H1 (cell line): ENCODE measurements at regions not wholly inside any gene's neighbourhood (a gene's known extent, or its start where the extent isn't known, plus 50 kb on each side); places are given as distances from the start of the nearest gene placed in this dataset.
"Not testable (repeated sequence)": the region's sequence is repeated elsewhere in the genome, so short reads cannot be mapped to it uniquely, and the experiment has no call there.

ENCODE experiments used
- CTCF ChIA-PET: fragments of 300-600 bp; sonication (Branson Sonifier 250); formaldehyde crosslinking; loops from one replicate; lab custom pipeline; 2021; ENCODE audit not compliant: partially characterized antibody; lab: Charles Lee
- POLR2A ChIA-PET: fragments of 300-600 bp; sonication (Branson Sonifier 250); formaldehyde crosslinking; loops from one replicate; lab custom pipeline; 2021; ENCODE audit warnings: inconsistent platforms; ENCODE audit not compliant: partially characterized antibody; lab: Charles Lee
- DNase-seq, 2 experiments: peaks; one replicate each; pipeline versions ENCODE4 v3.0.0 to v3.0.0-alpha.2; 2010 to 2022; ENCODE audit warnings: low spot score in 2 of 2, low read depth in 1 of 2, mixed read lengths in 1 of 2
- FAIRE-seq: peaks from 2 replicates; lab custom pipeline; 2011; peaks lifted over from hg19 to GRCh38; lab: Jason Lieb, UNC
- H2AFZ ChIP-seq: 2 replicates; pipeline ENCODE4 v1.8.1; 2012; ENCODE audit warnings: low read length, inconsistent platforms
- H2AK5ac ChIP-seq: 2 replicates; pipeline ENCODE4 v1.6.1; 2013; ENCODE audit warnings: low read depth, low read length
- H2BK120ac ChIP-seq: replicated peaks from 2 replicates; pipeline ENCODE3; 2013; ENCODE audit warnings: low read depth, low read length, inconsistent platforms
- H2BK12ac ChIP-seq: 2 replicates; pipeline ENCODE4 v1.6.1; 2013; ENCODE audit warnings: low read depth, low read length
- H2BK15ac ChIP-seq: 2 replicates; pipeline ENCODE4 v1.6.1; 2013; ENCODE audit warnings: low read length
- H2BK20ac ChIP-seq: 2 replicates; pipeline ENCODE4 v1.6.1; 2013; ENCODE audit warnings: low read length
- H2BK5ac ChIP-seq: 2 replicates; pipeline ENCODE4 v1.6.1; 2013; ENCODE audit warnings: low read depth, low read length
- H3K14ac ChIP-seq: 2 replicates; pipeline ENCODE4 v1.6.1; 2013; ENCODE audit warnings: inconsistent platforms; ENCODE audit not compliant: insufficient read length
- H3K18ac ChIP-seq: 2 replicates; pipeline ENCODE4 v1.6.1; 2013; ENCODE audit warnings: low read length; ENCODE audit errors: extremely low read depth
- H3K23ac ChIP-seq: 2 replicates; pipeline ENCODE4 v1.6.1; 2013; ENCODE audit warnings: inconsistent platforms; ENCODE audit not compliant: insufficient read length
- H3K23me2 ChIP-seq: 2 replicates; pipeline ENCODE4 v1.6.1; 2013; ENCODE audit warnings: low read depth, low read length
- H3K27ac ChIP-seq: 2 replicates; pipeline ENCODE4 v1.6.1; 2011; ENCODE audit warnings: low read depth, low read length, inconsistent platforms
- H3K27me3 ChIP-seq, 4 experiments: replicated peaks in 1 of 4; 1 replicate in 1 of 4; 2 replicates in 3 of 4; pipeline versions ENCODE4 v1.6.1 to v1.8.1; 2011 to 2013; ENCODE audit warnings: low read length in 3 of 4, mild to moderate bottlenecking in 3 of 4, inconsistent platforms in 2 of 4, mixed read lengths in 2 of 4, moderate library complexity in 1 of 4; ENCODE audit not compliant: control insufficient read depth in 3 of 4, insufficient read depth in 3 of 4; ENCODE audit errors: extremely low read depth in 1 of 4
- H3K36me3 ChIP-seq, 4 experiments: 2 replicates each; pipeline versions ENCODE4 v1.6.1 to v1.8.1; 2011 to 2013; ENCODE audit warnings: mild to moderate bottlenecking in 4 of 4, low read length in 3 of 4, moderate library complexity in 2 of 4, control low read depth in 1 of 4, inconsistent platforms in 1 of 4; ENCODE audit not compliant: insufficient read depth in 4 of 4, control insufficient read depth in 2 of 4
- H3K4ac ChIP-seq: replicated peaks from 2 replicates; pipeline ENCODE3; 2013; ENCODE audit warnings: low read length, low read depth, mixed read lengths, inconsistent platforms; ENCODE audit not compliant: insufficient read length
- H3K4me1 ChIP-seq, 4 experiments: replicated peaks in 1 of 4; 1 replicate in 1 of 4; 2 replicates in 3 of 4; pipeline versions ENCODE4 v1.6.1 to v1.8.1; 2011 to 2013; ENCODE audit warnings: low read length in 3 of 4, inconsistent platforms in 2 of 4, mixed read lengths in 1 of 4; ENCODE audit not compliant: insufficient read depth in 4 of 4, control insufficient read depth in 3 of 4
- H3K4me2 ChIP-seq, 2 experiments: 2 replicates each; pipeline versions ENCODE4 v1.6.1 to v1.8.1; 2011 to 2013; ENCODE audit warnings: low read depth in 2 of 2, low read length in 2 of 2, control low read depth in 1 of 2, inconsistent platforms in 1 of 2, mild to moderate bottlenecking in 1 of 2; ENCODE audit not compliant: insufficient read depth in 1 of 2
- H3K4me3 ChIP-seq, 4 experiments: fragments of 200-600, 300-600 bp in 1 of 4; sonication (generic), shearing (Covaris generic), sonication (Bioruptor Twin) in 1 of 4; 2 replicates each; pipeline versions ENCODE4 v1.5.1 to v1.8.1; 2011 to 2016; ENCODE audit warnings: low read length in 4 of 4, low read depth in 3 of 4, control low read depth in 2 of 4, inconsistent platforms in 2 of 4, mild to moderate bottlenecking in 2 of 4, mixed read lengths in 1 of 4, moderate library complexity in 1 of 4; ENCODE audit not compliant: insufficient read depth in 2 of 4; ENCODE audit errors: extremely low read depth in 1 of 4
- H3K56ac ChIP-seq: replicated peaks from 2 replicates; pipeline ENCODE3; 2013; ENCODE audit warnings: low read depth, mild to moderate bottlenecking, mixed read lengths, low read length, inconsistent platforms; ENCODE audit not compliant: insufficient read length
- H3K79me1 ChIP-seq: 2 replicates; pipeline ENCODE4 v1.6.1; 2013; ENCODE audit warnings: low read depth, low read length, control low read depth
- H3K79me2 ChIP-seq, 2 experiments: 2 replicates each; pipeline versions ENCODE4 v1.6.1 to v1.8.1; 2012 to 2013; ENCODE audit warnings: low read length in 2 of 2, mild to moderate bottlenecking in 2 of 2, inconsistent platforms in 1 of 2; ENCODE audit not compliant: insufficient read depth in 2 of 2, control insufficient read depth in 1 of 2
- H3K9ac ChIP-seq, 4 experiments: replicated peaks in 1 of 4; 1 replicate in 1 of 4; 2 replicates in 3 of 4; pipeline versions ENCODE4 v1.6.1 to v1.8.1; 2011 to 2013; ENCODE audit warnings: low read depth in 3 of 4, low read length in 3 of 4, control low read depth in 2 of 4, mild to moderate bottlenecking in 2 of 4, moderate library complexity in 2 of 4, inconsistent platforms in 1 of 4; ENCODE audit errors: extremely low read depth in 1 of 4
- H3K9me3 ChIP-seq, 2 experiments: 2 replicates each; pipeline versions ENCODE4 v1.6.1 to v1.8.1; 2012 to 2013; ENCODE audit warnings: mild to moderate bottlenecking in 2 of 2, moderate library complexity in 2 of 2, control low read depth in 1 of 2, inconsistent platforms in 1 of 2, low read depth in 1 of 2, low read length in 1 of 2, mixed read lengths in 1 of 2; ENCODE audit not compliant: insufficient read depth in 2 of 2
- H4K20me1 ChIP-seq, 2 experiments: replicated peaks in 1 of 2; 2 replicates each; pipeline versions ENCODE3 to v1.8.1; 2011 to 2013; ENCODE audit warnings: inconsistent platforms in 2 of 2, low read length in 2 of 2, mild to moderate bottlenecking in 1 of 2; ENCODE audit not compliant: insufficient read depth in 2 of 2, control insufficient read depth in 1 of 2
- H4K5ac ChIP-seq: 2 replicates; pipeline ENCODE4 v1.6.1; 2013; ENCODE audit warnings: low read length, low read depth, mixed read lengths, inconsistent platforms; ENCODE audit not compliant: insufficient read length
- H4K8ac ChIP-seq: 2 replicates; pipeline ENCODE4 v1.8.0; 2013; ENCODE audit warnings: mild to moderate bottlenecking, moderate library complexity, low read length, inconsistent platforms; ENCODE audit not compliant: insufficient read depth; ENCODE audit errors: extremely low read depth
- H4K91ac ChIP-seq: replicated peaks from 2 replicates; pipeline ENCODE3; 2013; ENCODE audit warnings: low read length, mixed read lengths, inconsistent platforms; ENCODE audit not compliant: insufficient read length
- WGBS, 2 experiments: shearing (Covaris generic) in 1 of 2; methylation state at CpG; one replicate each; pipeline versions ENCODE4 v1.1.6 to v1.1.7; 2013 to 2015; ENCODE audit warnings: low lambda C conversion rate in 2 of 2, mixed read lengths in 2 of 2, inconsistent platforms in 1 of 2, low coverage in 1 of 2, missing lambda C conversion rate in 1 of 2; ENCODE audit not compliant: insufficient replicate concordance in 2 of 2, insufficient coverage in 1 of 2, insufficient read length in 1 of 2; ENCODE audit errors: extremely low coverage in 1 of 2, missing lambda C conversion rate in 1 of 2; 5-methylcytosine and 5-hydroxymethylcytosine counted together

GRCh38 chr22:16702318-16702870 is 109.8 kb upstream of the CCT8L2 start:
- not testable (repeated sequence) for H3K18ac ChIP-seq, FAIRE-seq
- peaks cover 30 to 66% of the 10 kb centered on the region in 2 experiments for H3K9me3 ChIP-seq

DNA sequence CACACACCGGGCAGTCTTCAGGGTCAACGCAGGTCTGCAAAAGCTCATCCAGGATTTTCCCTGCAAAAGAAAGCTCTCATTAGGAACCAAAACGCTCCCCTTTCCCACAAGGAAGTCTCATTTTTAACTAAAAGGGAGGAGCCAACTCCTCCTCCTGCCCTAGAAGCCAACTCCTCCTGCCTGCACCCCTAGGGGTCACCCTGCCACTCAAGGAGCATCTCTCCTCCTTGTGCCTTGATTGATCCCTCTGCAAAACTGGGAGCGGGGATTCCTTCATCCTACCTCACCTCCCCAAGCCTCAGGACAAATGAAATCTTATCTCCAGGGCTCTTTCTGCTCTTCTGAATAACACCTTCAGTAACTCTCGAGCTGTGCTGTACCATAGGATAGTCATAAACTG is 107.8 kb upstream of the CCT8L2 start:
- H2BK12ac ChIP-seq, H3K9ac ChIP-seq, H3K14ac ChIP-seq, H3K23ac ChIP-seq, H2BK120ac ChIP-seq, H3K79me1 ChIP-seq, H3K4me3 ChIP-seq, H2BK20ac ChIP-seq, H4K5ac ChIP-seq, FAIRE-seq, H2AFZ ChIP-seq, H3K4me1 ChIP-seq, H3K4me2 ChIP-seq, H3K18ac ChIP-seq, DNase-seq, H4K20me1 ChIP-seq, H3K27ac ChIP-seq, H3K36me3 ChIP-seq, H3K27me3 ChIP-seq, H3K23me2 ChIP-seq, H3K4ac ChIP-seq, POLR2A ChIA-PET, H2BK5ac ChIP-seq, H4K91ac ChIP-seq, H3K79me2 ChIP-seq, H2BK15ac ChIP-seq, CTCF ChIA-PET, H2AK5ac ChIP-seq, H4K8ac ChIP-seq, H3K56ac ChIP-seq: not testable (repeated sequence)
- whole genome bisulfite sequencing, 2 experiments: 61% methylated on average over 5 of the region's 5 CpGs; no CpG with 5 or more reads in 1 of the 2 experiments
- peaks cover 37 to 84% of the 10 kb centered on the region in 2 experiments for H3K9me3 ChIP-seq

More at GRCh38 chr22:16702318-16702870, 109.8 kb upstream of the CCT8L2 start:
- H3K79me2 ChIP-seq, H3K4me1 ChIP-seq, H2AFZ ChIP-seq, H3K27ac ChIP-seq, DNase-seq, H4K20me1 ChIP-seq, H3K23ac ChIP-seq, H3K27me3 ChIP-seq, H3K23me2 ChIP-seq, H2AK5ac ChIP-seq, H3K4ac ChIP-seq, H3K4me2 ChIP-seq, POLR2A ChIA-PET, H3K56ac ChIP-seq, H3K9ac ChIP-seq, H3K79me1 ChIP-seq, H2BK120ac ChIP-seq, H3K4me3 ChIP-seq, H3K36me3 ChIP-seq, H4K5ac ChIP-seq, H2BK5ac ChIP-seq, H4K8ac ChIP-seq, H3K14ac ChIP-seq, H2BK20ac ChIP-seq, H2BK15ac ChIP-seq, H4K91ac ChIP-seq, H2BK12ac ChIP-seq, CTCF ChIA-PET: not testable (repeated sequence)
- WGBS, 2 experiments: 54% methylated on average over 2 of the region's 2 CpGs; no CpG with 5 or more reads in 1 of the 2 experiments
